ENCODE measurements at regions not wholly inside any gene's neighbourhood (a gene's known extent, or its start where the extent isn't known, plus 50 kb on each side); places are given as distances from the start of the nearest gene placed in this dataset.

- TF ChIP-seq CTCF (IDR thresholded peaks at IDR 0.05) = no peak
- TF ChIP-seq POLR2A (IDR thresholded peaks at IDR 0.05) = no peak
Observed at GRCh38 chr4:116668190-116668589, 417.2 kb downstream of the TRAM1L1 start.

Measured in tibial nerve (tissue), 3 donors.